PFSK-1 (cell line): ENCODE measurements at regions not wholly inside any gene's neighbourhood (a gene's known extent, or its start where the extent isn't known, plus 50 kb on each side); places are given as distances from the start of the nearest gene placed in this dataset.

Experiments
- FOXP2 ChIP-seq: optimal IDR thresholded peaks from 2 replicates; pipeline ENCODE3; 2011; ENCODE audit warnings: borderline replicate concordance, control low read depth, inconsistent platforms; ENCODE audit not compliant: insufficient read depth; ENCODE audit errors: extremely low read length, extremely low read depth
- POLR2AphosphoS5 ChIP-seq: IDR thresholded peaks from 2 replicates; pipeline ENCODE4 v1.6.1; 2012; ENCODE audit warnings: low read depth, mild to moderate bottlenecking, control low read depth, low read length, moderate library complexity
- SIN3A ChIP-seq: IDR thresholded peaks from 2 replicates; pipeline ENCODE4 v1.6.1; 2012; ENCODE audit warnings: mild to moderate bottlenecking, low read length, moderate library complexity, borderline replicate concordance; ENCODE audit not compliant: insufficient read depth
- TAF1 ChIP-seq: IDR thresholded peaks from 2 replicates; pipeline ENCODE4 v1.6.1; 2012; ENCODE audit warnings: low read length, control low read depth, borderline replicate concordance; ENCODE audit not compliant: insufficient read depth
- TF ChIP-seq, protein P1 (sequence below), 2 experiments: IDR thresholded peaks; 2 replicates each; pipeline versions ENCODE4 v1.6.1 to v1.8.0; 2011 to 2012; ENCODE audit warnings: low read depth in 2 of 2, low read length in 2 of 2, control low read depth in 1 of 2, inconsistent platforms in 1 of 2, mild to moderate bottlenecking in 1 of 2, moderate library complexity in 1 of 2; ENCODE audit not compliant: insufficient read depth in 1 of 2

DNA sequence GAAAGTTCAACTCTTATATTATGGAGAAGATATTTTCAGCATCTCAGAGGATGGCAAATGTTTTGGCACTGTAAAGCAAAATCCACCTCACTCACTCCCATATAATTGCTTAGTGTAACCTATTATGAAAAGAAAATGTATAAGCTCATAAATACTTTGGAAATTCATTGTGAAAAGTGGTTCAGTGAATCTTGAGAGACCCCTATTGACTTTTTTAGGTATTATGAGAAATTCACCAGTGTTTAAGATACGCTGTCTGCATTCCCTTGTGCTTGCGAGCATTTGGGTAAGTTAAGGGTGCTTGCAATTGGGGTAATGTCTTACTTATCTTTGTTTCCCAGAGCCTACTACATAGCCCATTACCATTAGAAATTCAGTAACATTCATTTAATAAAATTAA is 66.3 kb upstream of the BMP5 start:
- TF ChIP-seq FOXP2 (no peak), TAF1 (no peak), SIN3A (no peak), POLR2AphosphoS5 (no peak)
- TF ChIP-seq, protein P1, sequence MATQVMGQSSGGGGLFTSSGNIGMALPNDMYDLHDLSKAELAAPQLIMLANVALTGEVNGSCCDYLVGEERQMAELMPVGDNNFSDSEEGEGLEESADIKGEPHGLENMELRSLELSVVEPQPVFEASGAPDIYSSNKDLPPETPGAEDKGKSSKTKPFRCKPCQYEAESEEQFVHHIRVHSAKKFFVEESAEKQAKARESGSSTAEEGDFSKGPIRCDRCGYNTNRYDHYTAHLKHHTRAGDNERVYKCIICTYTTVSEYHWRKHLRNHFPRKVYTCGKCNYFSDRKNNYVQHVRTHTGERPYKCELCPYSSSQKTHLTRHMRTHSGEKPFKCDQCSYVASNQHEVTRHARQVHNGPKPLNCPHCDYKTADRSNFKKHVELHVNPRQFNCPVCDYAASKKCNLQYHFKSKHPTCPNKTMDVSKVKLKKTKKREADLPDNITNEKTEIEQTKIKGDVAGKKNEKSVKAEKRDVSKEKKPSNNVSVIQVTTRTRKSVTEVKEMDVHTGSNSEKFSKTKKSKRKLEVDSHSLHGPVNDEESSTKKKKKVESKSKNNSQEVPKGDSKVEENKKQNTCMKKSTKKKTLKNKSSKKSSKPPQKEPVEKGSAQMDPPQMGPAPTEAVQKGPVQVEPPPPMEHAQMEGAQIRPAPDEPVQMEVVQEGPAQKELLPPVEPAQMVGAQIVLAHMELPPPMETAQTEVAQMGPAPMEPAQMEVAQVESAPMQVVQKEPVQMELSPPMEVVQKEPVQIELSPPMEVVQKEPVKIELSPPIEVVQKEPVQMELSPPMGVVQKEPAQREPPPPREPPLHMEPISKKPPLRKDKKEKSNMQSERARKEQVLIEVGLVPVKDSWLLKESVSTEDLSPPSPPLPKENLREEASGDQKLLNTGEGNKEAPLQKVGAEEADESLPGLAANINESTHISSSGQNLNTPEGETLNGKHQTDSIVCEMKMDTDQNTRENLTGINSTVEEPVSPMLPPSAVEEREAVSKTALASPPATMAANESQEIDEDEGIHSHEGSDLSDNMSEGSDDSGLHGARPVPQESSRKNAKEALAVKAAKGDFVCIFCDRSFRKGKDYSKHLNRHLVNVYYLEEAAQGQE (IDR thresholded peaks at IDR 0.05; ENCODE audit: insufficient read depth in 1 of 2, low read depth in 2 of 2, low read length in 2 of 2): no peak

DNA sequence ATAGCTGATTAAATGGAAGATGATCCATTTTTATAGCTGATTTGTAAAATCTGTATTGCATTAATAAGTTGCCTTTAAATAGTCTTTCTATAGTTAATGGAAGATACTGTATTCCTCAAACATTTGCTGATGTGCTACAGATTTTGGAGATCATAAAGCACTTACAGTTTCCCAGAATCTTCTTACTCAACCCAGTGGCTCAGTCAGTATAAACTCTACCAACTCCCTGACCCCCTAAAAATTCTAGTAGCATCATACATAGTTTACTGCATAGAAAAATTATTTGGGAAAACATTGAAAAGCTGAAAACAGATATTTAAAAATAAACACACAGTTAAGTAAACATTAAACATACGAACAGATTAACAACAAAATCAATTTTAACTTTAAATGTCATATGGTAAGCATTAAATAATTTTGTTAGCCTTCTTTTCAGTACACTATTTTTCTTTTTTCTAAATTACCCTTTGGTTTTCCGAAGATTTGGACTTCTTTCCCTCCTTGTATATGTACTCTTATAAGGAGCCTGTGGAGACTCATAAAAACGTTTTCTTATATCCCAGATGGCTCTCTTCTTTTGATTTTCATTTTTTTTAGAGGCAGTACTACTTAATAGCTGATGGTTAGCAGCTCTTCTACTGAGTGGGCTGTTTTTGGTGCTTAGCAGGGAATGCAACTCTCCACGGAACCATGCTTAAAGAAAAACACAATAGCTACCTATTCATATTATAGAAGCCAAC is 62.7 kb upstream of the BMP5 start:
- TF ChIP-seq FOXP2 (no peak), POLR2AphosphoS5 (no peak), SIN3A (no peak), TAF1 (no peak)
- TF ChIP-seq, protein P1 (IDR thresholded peaks at IDR 0.05; ENCODE audit: insufficient read depth in 1 of 2, low read depth in 2 of 2, low read length in 2 of 2): no peak

DNA sequence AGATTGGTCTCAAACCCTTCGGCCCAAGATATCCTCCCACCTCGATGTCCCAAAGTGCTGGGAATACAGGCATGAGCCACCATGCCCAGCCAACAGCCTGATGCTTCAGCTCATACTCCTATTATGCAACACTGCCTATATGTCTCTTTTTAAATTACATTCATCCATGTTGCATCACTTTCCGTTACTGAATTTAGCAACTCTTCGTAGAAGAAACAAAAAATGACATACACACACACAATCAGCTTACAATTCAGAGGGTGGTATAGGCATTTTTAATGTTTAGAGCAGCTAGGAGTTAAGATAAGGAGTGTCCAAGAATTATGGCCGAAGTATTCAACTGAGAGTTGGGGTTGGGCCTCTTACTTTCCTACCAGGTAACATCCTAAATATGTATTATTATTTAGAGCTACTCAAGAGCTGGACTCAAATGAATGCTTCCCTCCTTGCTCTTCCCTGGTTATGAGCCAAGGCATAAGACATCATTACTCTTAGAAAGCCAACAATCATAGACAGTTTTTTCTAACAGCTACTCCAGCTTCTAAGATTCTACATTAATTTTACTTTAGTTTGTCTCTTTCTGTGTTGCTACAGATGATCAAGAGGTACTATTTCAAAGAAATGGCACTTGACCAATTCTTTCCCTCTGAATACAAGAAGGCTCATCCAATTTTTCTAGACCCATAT is 62.0 kb upstream of the BMP5 start:
- TF ChIP-seq POLR2AphosphoS5 (no peak), TAF1 (no peak), FOXP2 (no peak), SIN3A (no peak)
- TF ChIP-seq, protein P1 (IDR thresholded peaks at IDR 0.05; ENCODE audit: insufficient read depth in 1 of 2, low read depth in 2 of 2, low read length in 2 of 2): no peak

DNA sequence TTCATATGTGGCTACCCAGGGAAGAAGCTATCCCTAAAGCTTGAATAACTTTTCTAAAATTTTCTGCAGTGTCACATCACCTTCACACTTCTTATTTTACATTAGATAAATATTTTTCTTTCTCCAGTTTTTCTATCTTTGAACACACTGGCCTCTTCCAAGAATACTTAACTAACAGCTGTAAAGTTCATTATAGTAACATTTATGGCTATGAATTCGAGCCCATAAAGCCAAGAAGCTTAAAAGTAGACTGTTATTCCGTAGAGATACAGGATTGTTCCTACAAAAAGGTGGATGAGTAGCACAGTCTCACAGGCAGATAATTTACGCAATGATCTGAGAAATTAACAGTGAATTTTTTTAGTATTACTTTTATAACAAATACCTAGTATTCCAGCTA is 55.7 kb upstream of the BMP5 start:
- TF ChIP-seq, protein P1 (IDR thresholded peaks at IDR 0.05; ENCODE audit: insufficient read depth in 1 of 2, low read depth in 2 of 2, low read length in 2 of 2): no peak
- TF ChIP-seq FOXP2: no peak
- TF ChIP-seq SIN3A: no peak
- TF ChIP-seq POLR2AphosphoS5: no peak
- TF ChIP-seq TAF1: no peak

DNA sequence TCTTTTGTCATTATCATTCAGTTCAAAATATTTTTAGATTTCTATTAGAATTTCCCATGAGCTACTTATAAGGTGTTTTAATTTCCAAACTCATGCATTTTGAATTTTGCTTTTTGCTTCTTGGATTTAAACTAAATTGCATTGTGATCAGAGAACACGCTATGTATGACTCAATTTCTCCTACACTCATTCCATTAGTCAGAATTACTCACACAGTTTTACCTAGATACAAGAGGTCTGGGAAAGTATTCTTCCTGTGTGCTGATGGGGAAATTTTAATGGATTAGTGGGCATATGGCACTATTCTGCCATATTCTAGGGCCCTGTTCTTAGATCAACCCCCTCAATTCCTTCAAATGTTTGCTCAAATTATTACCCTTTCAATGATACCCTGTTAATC is 49.9 kb upstream of the BMP5 start:
- TF ChIP-seq POLR2AphosphoS5 (no peak), TAF1 (no peak), FOXP2 (no peak), SIN3A (no peak)
- TF ChIP-seq, protein P1 (IDR thresholded peaks at IDR 0.05; ENCODE audit: insufficient read depth in 1 of 2, low read depth in 2 of 2, low read length in 2 of 2): no peak
